Left lung (tissue), 4 donors: ENCODE measurements at regions not wholly inside any gene's neighbourhood (a gene's known extent, or its start where the extent isn't known, plus 50 kb on each side); places are given as distances from the start of the nearest gene placed in this dataset.

Source experiments
- ATAC-seq: fragments of 200-7000 bp; cut with Tn5 transposase; one replicate; pipeline ENCODE4 v1.9.1; 2020; ENCODE audit warnings: moderate library complexity
- DNase-seq, 4 donors: peaks; one replicate each; pipeline ENCODE4 v3.0.0-alpha.2; 2013 to 2020
- H3K27ac ChIP-seq, 2 donors: fragments of 200-600 bp; sonication (generic) in 1 of 2; one replicate each; pipeline versions ENCODE4 v1.5.0 to v1.8.0; 2020 to 2021
- H3K27me3 ChIP-seq, 2 donors: fragments of 200-600 bp; sonication (generic) in 1 of 2; one replicate each; pipeline versions ENCODE4 v1.5.0 to v1.8.0; 2020 to 2021
- H3K36me3 ChIP-seq, 2 donors: fragments of 200-600 bp; sonication (generic) in 1 of 2; one replicate each; pipeline versions ENCODE4 v1.5.0 to v1.8.0; 2020 to 2021
- H3K4me1 ChIP-seq, 2 donors: fragments of 200-600 bp; one replicate each; pipeline ENCODE4 v1.8.0; 2021
- H3K4me3 ChIP-seq, 2 donors: fragments of 200-600 bp; sonication (generic) in 1 of 2; one replicate each; pipeline versions ENCODE4 v1.5.0 to v1.8.0; 2020 to 2021; ENCODE audit warnings: mild to moderate bottlenecking in 1 of 2
- H3K9me3 ChIP-seq, 2 donors: fragments of 200-600 bp; sonication (generic) in 1 of 2; one replicate each; pipeline versions ENCODE4 v1.5.0 to v1.8.0; 2020 to 2021
- intact Hi-C, 2 donors: fragments of 100-400 bp; cut with DNase I; formaldehyde crosslinking; loops; one replicate each; pipeline versions ENCODE4 v1.11.2 to v1.14.2; 2022
- TF ChIP-seq, protein P1 (sequence below), 2 donors: fragments of 200-600 bp; sonication (generic) in 1 of 2; IDR thresholded peaks; one replicate each; pipeline versions ENCODE4 v1.5.0 to v1.8.0; 2021; ENCODE audit warnings: antibody characterized with exemption in 2 of 2
- donor health status: DM: no; HTN: yes; CAD: no.
- donor health status: DM: no; HTN: no; CAD: no.

DNA sequence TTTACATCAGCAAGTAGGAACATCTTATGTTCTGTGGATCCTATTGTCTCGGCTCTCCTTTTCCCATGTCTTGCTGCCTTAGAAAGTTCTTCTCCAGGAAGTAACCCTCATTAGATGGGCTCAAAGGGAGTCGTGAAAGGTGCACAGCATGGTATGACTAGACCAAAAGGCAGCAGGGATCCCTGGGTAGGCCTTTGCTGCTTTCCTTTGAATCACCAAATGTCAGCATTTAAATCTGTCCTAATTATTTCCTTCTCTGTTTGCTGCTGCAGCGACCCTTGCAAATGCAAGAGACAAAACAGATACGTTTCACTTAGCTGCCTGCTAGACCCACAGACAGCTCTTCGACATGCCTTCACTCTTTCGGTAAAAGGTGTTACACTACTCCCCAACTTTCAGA is 218.4 kb downstream of the ACTL7B start:
- Histone ChIP-seq H3K4me1 (no peaks in the 10 kb centered on the region), H3K9me3 (no peaks in the 10 kb centered on the region), H3K27me3 (no peaks in the 10 kb centered on the region), H3K36me3 (no peaks in the 10 kb centered on the region), H3K4me3 (no peak overlapping the region), H3K27ac (no peak overlapping the region)
- TF ChIP-seq, protein P1, sequence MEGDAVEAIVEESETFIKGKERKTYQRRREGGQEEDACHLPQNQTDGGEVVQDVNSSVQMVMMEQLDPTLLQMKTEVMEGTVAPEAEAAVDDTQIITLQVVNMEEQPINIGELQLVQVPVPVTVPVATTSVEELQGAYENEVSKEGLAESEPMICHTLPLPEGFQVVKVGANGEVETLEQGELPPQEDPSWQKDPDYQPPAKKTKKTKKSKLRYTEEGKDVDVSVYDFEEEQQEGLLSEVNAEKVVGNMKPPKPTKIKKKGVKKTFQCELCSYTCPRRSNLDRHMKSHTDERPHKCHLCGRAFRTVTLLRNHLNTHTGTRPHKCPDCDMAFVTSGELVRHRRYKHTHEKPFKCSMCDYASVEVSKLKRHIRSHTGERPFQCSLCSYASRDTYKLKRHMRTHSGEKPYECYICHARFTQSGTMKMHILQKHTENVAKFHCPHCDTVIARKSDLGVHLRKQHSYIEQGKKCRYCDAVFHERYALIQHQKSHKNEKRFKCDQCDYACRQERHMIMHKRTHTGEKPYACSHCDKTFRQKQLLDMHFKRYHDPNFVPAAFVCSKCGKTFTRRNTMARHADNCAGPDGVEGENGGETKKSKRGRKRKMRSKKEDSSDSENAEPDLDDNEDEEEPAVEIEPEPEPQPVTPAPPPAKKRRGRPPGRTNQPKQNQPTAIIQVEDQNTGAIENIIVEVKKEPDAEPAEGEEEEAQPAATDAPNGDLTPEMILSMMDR (IDR thresholded peaks at IDR 0.05): no peak
- ATAC-seq: no peak
- DNase-seq: no peak
- intact Hi-C loops: no loop called here

DNA sequence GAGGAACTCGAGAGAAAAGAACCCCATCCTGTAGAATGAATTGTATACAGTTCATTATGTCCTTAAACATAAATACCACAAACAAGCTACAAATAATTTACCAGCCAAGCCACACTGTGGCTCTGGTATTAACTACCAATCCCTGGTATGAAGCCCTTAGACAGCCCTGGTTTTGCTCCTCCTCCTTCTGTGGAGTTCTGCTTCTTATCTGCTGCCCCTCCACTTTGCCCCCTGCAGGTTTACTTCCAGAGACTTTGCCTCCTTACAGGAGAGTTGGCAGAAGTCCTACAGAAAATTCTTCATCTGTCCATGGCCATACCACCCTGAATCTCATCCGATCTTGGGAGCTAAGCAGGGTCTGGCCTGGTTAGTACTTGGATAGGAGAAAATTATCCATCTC is 219.8 kb downstream of the ACTL7B start:
- no peaks in the 10 kb centered on the region for H3K9me3 ChIP-seq
- no peak overlapping the region for H3K27ac ChIP-seq
- H3K4me1 ChIP-seq: no peaks in the 10 kb centered on the region
- intact Hi-C loops: no loop called here
- H3K4me3 ChIP-seq: no peak overlapping the region
- no peaks in the 10 kb centered on the region for H3K36me3 ChIP-seq
- H3K27me3 ChIP-seq: no peaks in the 10 kb centered on the region
- DNase-seq: no peak
- TF ChIP-seq, protein P1 (IDR thresholded peaks at IDR 0.05): no peak
- ATAC-seq: no peak

DNA sequence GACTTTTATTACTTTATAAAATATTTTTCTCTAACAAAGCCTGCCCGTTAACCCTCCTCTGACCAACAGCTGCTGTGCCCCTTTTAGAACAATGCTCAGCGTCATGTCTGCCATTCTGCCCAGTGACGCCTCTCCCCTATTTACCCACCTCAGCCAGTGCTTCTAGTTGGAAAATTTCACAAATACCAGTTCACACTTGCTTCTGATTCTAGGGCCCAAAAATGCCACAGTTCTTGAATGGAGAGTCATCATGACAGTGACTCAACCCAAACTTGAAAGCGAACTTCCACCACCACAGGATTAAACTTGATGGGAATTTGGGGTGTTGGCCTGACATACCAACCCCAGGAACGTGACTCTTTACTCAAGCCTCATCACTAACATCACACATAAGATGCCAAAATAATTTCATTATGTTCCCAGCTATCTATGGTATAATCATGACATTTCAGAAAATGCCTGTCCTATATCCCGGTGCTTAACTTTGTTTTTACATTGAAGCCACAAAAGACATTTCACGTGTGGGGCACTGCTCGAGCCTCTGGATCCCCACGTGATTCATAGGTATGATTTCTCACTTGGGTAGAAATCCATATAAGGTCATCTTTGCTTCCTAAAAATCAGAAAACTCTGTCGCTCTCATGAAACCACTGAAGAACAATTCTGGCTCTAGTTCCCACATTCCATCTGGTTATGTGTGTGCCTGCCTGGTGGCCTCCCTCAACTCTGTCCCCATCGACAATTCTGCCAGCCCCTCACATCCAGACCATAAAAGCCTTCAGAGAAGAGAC is 220.9 kb downstream of the ACTL7B start:
- Histone ChIP-seq H3K4me3 (no peak overlapping the region), H3K4me1 (no peaks in the 10 kb centered on the region), H3K9me3 (no peaks in the 10 kb centered on the region), H3K27ac (no peak overlapping the region), H3K27me3 (no peaks in the 10 kb centered on the region), H3K36me3 (no peaks in the 10 kb centered on the region)
- TF ChIP-seq, protein P1 (IDR thresholded peaks at IDR 0.05): no peak
- ATAC-seq (no peak), DNase-seq (no peak)
- intact Hi-C loops: no loop called here

DNA sequence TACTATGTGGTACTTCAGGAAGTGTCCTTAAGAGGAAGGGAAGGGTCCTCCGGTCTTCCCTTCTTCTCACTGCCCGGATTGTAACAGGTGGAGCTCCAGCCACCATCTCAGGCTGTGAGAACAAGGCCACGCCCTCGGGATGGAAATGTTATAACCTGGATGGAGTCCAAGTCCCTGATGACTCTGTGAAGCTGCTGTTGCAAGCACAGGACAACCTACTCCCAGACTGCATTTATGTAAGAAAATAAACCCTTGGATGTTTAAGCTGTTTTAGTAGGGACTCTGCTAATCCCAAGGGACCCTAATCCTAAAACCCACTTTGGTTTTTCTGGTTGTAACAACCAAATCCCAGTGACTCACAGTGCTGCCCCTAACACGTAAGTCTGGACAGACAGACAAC is 221.6 kb downstream of the ACTL7B start:
- ATAC-seq: no peak
- H3K9me3 ChIP-seq: no peaks in the 10 kb centered on the region
- no peak overlapping the region for H3K4me3 ChIP-seq
- DNase-seq: no peak
- intact Hi-C loops: no loop called here
- no peak overlapping the region for H3K27ac ChIP-seq
- H3K36me3 ChIP-seq: no peaks in the 10 kb centered on the region
- no peaks in the 10 kb centered on the region for H3K4me1 ChIP-seq
- H3K27me3 ChIP-seq: no peaks in the 10 kb centered on the region
- TF ChIP-seq, protein P1 (IDR thresholded peaks at IDR 0.05): no peak

DNA sequence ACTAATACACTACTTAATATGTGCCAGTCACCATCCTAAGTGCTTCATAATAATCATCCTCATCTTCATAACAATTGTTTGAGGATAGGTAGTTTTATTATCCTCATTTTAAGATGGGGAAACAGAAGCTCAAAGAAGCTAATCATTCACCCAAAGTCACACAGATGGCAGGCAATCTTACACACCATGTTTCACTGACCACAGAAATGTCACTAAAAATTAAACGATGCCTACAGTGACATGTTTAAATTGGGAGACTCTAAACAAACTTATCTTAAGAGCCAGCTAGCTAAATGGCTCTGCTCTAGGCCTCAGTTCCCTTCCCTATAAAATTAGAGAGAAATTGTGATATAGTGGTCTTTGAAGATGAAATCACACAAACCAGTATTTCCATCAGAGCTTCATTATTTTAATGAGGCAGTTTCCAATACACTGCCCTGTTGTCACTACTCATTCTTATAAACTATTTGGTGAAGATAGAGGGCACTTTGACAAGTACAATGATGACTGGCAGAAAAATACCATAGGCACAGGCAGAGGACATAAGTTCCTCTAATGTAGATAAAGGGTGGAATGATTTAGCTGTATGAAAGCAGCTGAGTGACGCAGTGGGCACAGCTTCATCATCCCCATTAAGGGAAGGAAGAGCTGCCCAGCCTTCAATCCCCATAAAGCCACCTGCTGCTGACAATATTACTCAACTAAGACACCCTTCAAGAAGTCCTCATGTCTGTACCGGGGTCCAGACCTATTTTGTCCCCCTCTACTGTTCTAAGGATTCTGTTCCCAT is 224.1 kb downstream of the ACTL7B start:
- no peak for ATAC-seq

More for the DNA sequence above, 224.1 kb downstream of the ACTL7B start:
- DNase-seq: no peak
- no peak overlapping the region for H3K4me3 ChIP-seq
- no peaks in the 10 kb centered on the region for H3K27me3 ChIP-seq
- TF ChIP-seq, protein P1 (IDR thresholded peaks at IDR 0.05): no peak
- intact Hi-C loops: no loop called here
- H3K36me3 ChIP-seq: no peaks in the 10 kb centered on the region
- H3K4me1 ChIP-seq: no peaks in the 10 kb centered on the region
- no peaks in the 10 kb centered on the region for H3K9me3 ChIP-seq
- no peak overlapping the region for H3K27ac ChIP-seq
